Caco-2 (cell line): ENCODE measurements at regions not wholly inside any gene's neighbourhood (a gene's known extent, or its start where the extent isn't known, plus 50 kb on each side); places are given as distances from the start of the nearest gene placed in this dataset.

ENCODE experiments used
- BruUV-seq: library from RNA; stranded (reverse); fragments of 400-500 nt; replicated peaks from 2 replicates; lab custom pipeline; 2021; lab: Mats Ljungman, UMichigan
- CTCF ChIA-PET: fragments of 300-600 bp; sonication (Branson Sonifier 250); formaldehyde crosslinking; loops from one replicate; lab custom pipeline; 2022; ENCODE audit warnings: antibody characterized with exemption; lab: Charles Lee
- POLR2A ChIA-PET: fragments of 300-600 bp; sonication (Branson Sonifier 250); formaldehyde crosslinking; loops from one replicate; lab custom pipeline; 2022; ENCODE audit warnings: antibody characterized with exemption; lab: Charles Lee
- DNase-seq, 2 experiments: peaks; one replicate each; pipeline versions ENCODE4 v3.0.0 to v3.0.0-alpha.2; 2020 to 2022
- H3K27me3 ChIP-seq: replicated peaks from 2 replicates; pipeline ENCODE4 v1.6.0; 2011; ENCODE audit warnings: low read length; ENCODE audit not compliant: control insufficient read depth, insufficient read depth
- H3K36me3 ChIP-seq: 2 replicates; pipeline ENCODE4 v1.5.1; 2011; ENCODE audit warnings: low read length; ENCODE audit not compliant: control insufficient read depth, insufficient read depth
- H3K4me1 ChIP-seq: fragments of 250-450 bp; sonication (Bioruptor Pico); 2 replicates; pipeline ENCODE4 v1.5.1; 2020; ENCODE audit warnings: mild to moderate bottlenecking
- H3K4me3 ChIP-seq: 2 replicates; pipeline ENCODE4 v1.5.1; 2011; ENCODE audit warnings: low read depth, mild to moderate bottlenecking, control low read depth, low read length
- H3K9me3 ChIP-seq: fragments of 250-450 bp; sonication (Bioruptor Pico); 2 replicates; pipeline ENCODE4 v1.5.1; 2020; ENCODE audit warnings: mild to moderate bottlenecking, moderate library complexity
- H3K27ac Mint-ChIP-seq: one replicate; pipeline ENCODE4 v1.8.0; 2022; ENCODE audit warnings: mixed read lengths; ENCODE audit not compliant: unreplicated experiment
- H3K27me3 Mint-ChIP-seq: one replicate; pipeline ENCODE4 v1.8.0; 2022; ENCODE audit warnings: mixed read lengths; ENCODE audit not compliant: insufficient read depth, unreplicated experiment
- H3K36me3 Mint-ChIP-seq: one replicate; pipeline ENCODE4 v1.8.0; 2022; ENCODE audit warnings: mild to moderate bottlenecking, mixed read lengths; ENCODE audit not compliant: insufficient read depth, unreplicated experiment
- H3K4me1 Mint-ChIP-seq: one replicate; pipeline ENCODE4 v1.8.0; 2022; ENCODE audit warnings: low read depth, mixed read lengths; ENCODE audit not compliant: unreplicated experiment
- H3K4me3 Mint-ChIP-seq: one replicate; pipeline ENCODE4 v1.8.0; 2022; ENCODE audit warnings: mild to moderate bottlenecking, moderate library complexity, mixed read lengths; ENCODE audit not compliant: unreplicated experiment
- H3K9me3 Mint-ChIP-seq: one replicate; pipeline ENCODE4 v1.8.0; 2022; ENCODE audit warnings: mixed read lengths; ENCODE audit not compliant: unreplicated experiment
- CTCF ChIP-seq, 2 experiments: fragments of 200-600 bp in 1 of 2; IDR thresholded peaks; 1 replicate in 1 of 2; 2 replicates in 1 of 2; pipeline versions ENCODE4 v1.5.1 to v1.8.0; 2011 to 2022; ENCODE audit warnings: antibody characterized with exemption in 1 of 2, control low read depth in 1 of 2, inconsistent platforms in 1 of 2, low read depth in 1 of 2, low read length in 1 of 2, mild to moderate bottlenecking in 1 of 2, moderate library complexity in 1 of 2; ENCODE audit not compliant: insufficient read depth in 1 of 2, severe bottlenecking in 1 of 2, unreplicated experiment in 1 of 2
- intact Hi-C: fragments of 100-400 bp; cut with micrococcal nuclease; formaldehyde crosslinking; loops from one replicate; pipeline ENCODE4 v1.10.0; 2022; ENCODE audit not compliant: unreplicated experiment

GRCh38 chr19:27792576-27793127 lies 1420.3 kb downstream of the UQCRFS1 start:
- BruUV-seq: no TSS peak
- no peaks in the 10 kb centered on the region for H3K36me3 ChIP-seq
- no peaks in the 10 kb centered on the region for H3K27me3 Mint-ChIP-seq

GRCh38 chr19:27780367-27781075 lies 1432.4 kb downstream of the UQCRFS1 start:
- DNase-seq: no peak
- Mint-ChIP-seq H3K27me3 (no peaks in the 10 kb centered on the region), H3K36me3 (peaks cover 19% of the 10 kb centered on the region), H3K9me3 (peaks cover 42% of the 10 kb centered on the region), H3K27ac (no peak overlapping the region), H3K4me1 (no peaks in the 10 kb centered on the region), H3K4me3 (no peak overlapping the region)
- ChIA-PET POLR2A (no interaction called here), CTCF (no interaction called here)
- H3K4me3 ChIP-seq: no peak overlapping the region
- no peaks in the 10 kb centered on the region for H3K27me3 ChIP-seq
- H3K36me3 ChIP-seq: no peaks in the 10 kb centered on the region
- intact Hi-C loops: no loop called here
- no peaks in the 10 kb centered on the region for H3K4me1 ChIP-seq
- no TSS peak for BruUV-seq
- H3K9me3 ChIP-seq: no peaks in the 10 kb centered on the region
- TF ChIP-seq CTCF (IDR thresholded peaks at IDR 0.05; ENCODE audit: insufficient read depth in 1 of 2, low read depth in 1 of 2, low read length in 1 of 2, severe bottlenecking in 1 of 2, unreplicated experiment in 1 of 2): no peak

More at GRCh38 chr19:27792576-27793127, 1420.3 kb downstream of the UQCRFS1 start:
- intact Hi-C loops: loop anchor here (1.0 kb wide), 1 partner anchor 17 kb away; no protein-coding TSS in a partner anchor
- ChIA-PET POLR2A (no interaction called here), CTCF (no interaction called here)
- Histone ChIP-seq H3K27me3 (no peaks in the 10 kb centered on the region), H3K9me3 (no peaks in the 10 kb centered on the region), H3K4me1 (no peaks in the 10 kb centered on the region), H3K4me3 (peak overlapping the region; percentile 73)
- H3K36me3 Mint-ChIP-seq: no peaks in the 10 kb centered on the region
- TF ChIP-seq CTCF (IDR thresholded peaks at IDR 0.05; ENCODE audit: insufficient read depth in 1 of 2, low read depth in 1 of 2, low read length in 1 of 2, severe bottlenecking in 1 of 2, unreplicated experiment in 1 of 2): no peak
- H3K27ac Mint-ChIP-seq: peak overlapping the region; percentile 69
- DNase-seq: no peak
- no peaks in the 10 kb centered on the region for H3K9me3 Mint-ChIP-seq
- peaks cover 6% of the 10 kb centered on the region for H3K4me1 Mint-ChIP-seq
- peak overlapping the region; percentile 82 for H3K4me3 Mint-ChIP-seq

- H3K27me3 Mint-ChIP-seq: no peaks in the 10 kb centered on the region
- no peaks in the 10 kb centered on the region for H3K4me1 Mint-ChIP-seq
- no peaks in the 10 kb centered on the region for H3K4me1 ChIP-seq
- H3K27ac Mint-ChIP-seq: no peak overlapping the region
- no peaks in the 10 kb centered on the region for H3K9me3 ChIP-seq
- no peak overlapping the region for H3K4me3 ChIP-seq
- no TSS peak for BruUV-seq
- intact Hi-C loops: no loop called here
- no peak for TF ChIP-seq CTCF (IDR thresholded peaks at IDR 0.05; ENCODE audit: insufficient read depth in 1 of 2, low read depth in 1 of 2, low read length in 1 of 2, severe bottlenecking in 1 of 2, unreplicated experiment in 1 of 2)
- no peaks in the 10 kb centered on the region for H3K27me3 ChIP-seq
- no peak overlapping the region for H3K4me3 Mint-ChIP-seq
- CTCF ChIA-PET: no interaction called here
- no peaks in the 10 kb centered on the region for H3K36me3 ChIP-seq
- peaks cover 25% of the 10 kb centered on the region for H3K36me3 Mint-ChIP-seq
- POLR2A ChIA-PET: no interaction called here
- DNase-seq: no peak
- peaks cover 47% of the 10 kb centered on the region for H3K9me3 Mint-ChIP-seq
These were observed 1433.0 kb downstream of the UQCRFS1 start for GRCh38 chr19:27779954-27780353.
